Transverse colon (tissue), 4 donors: ENCODE measurements at regions not wholly inside any gene's neighbourhood (a gene's known extent, or its start where the extent isn't known, plus 50 kb on each side); places are given as distances from the start of the nearest gene placed in this dataset.

Experiments used
- DNase-seq: peaks from one replicate; pipeline ENCODE4 v3.0.0-alpha.2; 2019
- H3K27ac ChIP-seq, 4 donors: fragments of 200-600 bp; sonication (generic); 2 replicates each; pipeline ENCODE4 v1.5.1; 2016 to 2018; ENCODE audit warnings: inconsistent platforms in 4 of 4
- H3K27me3 ChIP-seq: fragments of 200-600 bp; sonication (generic); 2 replicates; pipeline ENCODE4 v1.5.1; 2017; ENCODE audit warnings: inconsistent platforms
- H3K36me3 ChIP-seq, 4 donors: fragments of 200-600 bp; sonication (generic); 2 replicates each; pipeline ENCODE4 v1.5.1; 2017 to 2019; ENCODE audit warnings: inconsistent platforms in 4 of 4
- H3K4me1 ChIP-seq, 4 donors: fragments of 200-600 bp; sonication (generic); 2 replicates each; pipeline ENCODE4 v1.5.1; 2017 to 2020; ENCODE audit warnings: inconsistent platforms in 4 of 4
- H3K4me3 ChIP-seq, 4 donors: fragments of 200-600 bp; sonication (generic); 1 replicate in 1 of 4; 2 replicates in 3 of 4; pipeline versions ENCODE4 v1.5.1 to v1.6.1; 2017 to 2019; ENCODE audit warnings: inconsistent platforms in 4 of 4
- H3K9me3 ChIP-seq, 2 donors: fragments of 200-600 bp; sonication (generic); 2 replicates each; pipeline ENCODE4 v1.5.1; 2017 to 2019; ENCODE audit warnings: inconsistent platforms in 2 of 2
- EP300 ChIP-seq: sonication (generic); formaldehyde crosslinking; IDR thresholded peaks from one replicate; pipeline ENCODE4 v1.6.1; 2017; ENCODE audit warnings: antibody characterized with exemption, low read depth
- POLR2A ChIP-seq: fragments of 450-650 bp; IDR thresholded peaks from one replicate; pipeline ENCODE4 v1.6.1; 2016; ENCODE audit warnings: antibody characterized with exemption, mild to moderate bottlenecking, moderate library complexity
- POLR2AphosphoS5 ChIP-seq, 3 donors: sonication (generic); formaldehyde crosslinking; IDR thresholded peaks; one replicate each; pipeline ENCODE4 v1.6.1; 2016; ENCODE audit warnings: antibody characterized with exemption in 3 of 3
- WGBS, 2 donors: methylation state at CpG; one replicate each; pipeline ENCODE4 v1.1.5; 2018; ENCODE audit warnings: low coverage in 1 of 2; 5-methylcytosine and 5-hydroxymethylcytosine counted together
- in situ Hi-C, 4 donors: fragments of 200-750 bp; cut with MboI; loops; one replicate each; pipeline versions ENCODE4 v1.15.0 to v1.15.1; 2017; ENCODE audit warnings: low sequenced_read_pairs in 3 of 4, low pct_ligation_motif_present in 1 of 4, low pct_unique_long_range_greater_than_20kb in 1 of 4
- intact Hi-C: fragments of 100-400 bp; cut with DNase I; formaldehyde crosslinking; loops from one replicate; pipeline ENCODE4 v1.15.1; 2023; ENCODE audit warnings: low total_unique reads
- TF ChIP-seq, protein P1 (sequence below), 5 experiments: fragments of 200-600 bp in 3 of 5; fragments of 450-650 bp in 2 of 5; sonication (generic) in 3 of 5; IDR thresholded peaks; 1 replicate in 2 of 5; 2 replicates in 3 of 5; pipeline ENCODE4 v1.5.1; 2016 to 2017; ENCODE audit warnings: antibody characterized with exemption in 5 of 5, inconsistent platforms in 3 of 5, mild to moderate bottlenecking in 2 of 5, moderate library complexity in 1 of 5

DNA sequence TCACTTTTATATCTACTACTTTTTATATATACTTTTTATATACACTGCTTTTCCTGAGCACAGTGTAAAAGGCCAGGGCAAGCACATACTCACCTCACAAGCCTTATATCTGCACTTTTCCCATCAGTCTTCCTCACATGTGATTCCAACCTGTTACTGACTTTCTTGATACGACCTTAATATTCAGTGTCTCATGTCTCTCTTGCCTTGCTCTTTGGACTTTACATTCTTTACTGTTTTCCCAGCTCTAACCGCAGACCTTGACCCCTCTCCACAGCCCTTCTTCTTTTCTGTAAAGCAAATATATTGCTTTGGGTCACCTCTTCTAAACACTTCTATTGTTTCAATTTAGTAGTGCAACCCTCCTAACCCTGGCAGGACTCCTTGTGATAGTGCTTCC lies 353.1 kb upstream of the ANO5 start:
- Histone ChIP-seq H3K36me3 (no peaks in the 10 kb centered on the region), H3K4me3 (no peak overlapping the region), H3K27ac (no peak overlapping the region), H3K9me3 (no peaks in the 10 kb centered on the region), H3K4me1 (no peaks in the 10 kb centered on the region), H3K27me3 (no peaks in the 10 kb centered on the region)
- TF ChIP-seq POLR2A (no peak), EP300 (no peak), POLR2AphosphoS5 (IDR thresholded peaks at IDR 0.05) (no peak)
- 17 to 60% methylated on average over 2 of the region's 2 CpGs for WGBS, 2 donors
- DNase-seq: no peak
- intact Hi-C loops (no loop called here), in situ Hi-C loops (no loop called here)

DNA sequence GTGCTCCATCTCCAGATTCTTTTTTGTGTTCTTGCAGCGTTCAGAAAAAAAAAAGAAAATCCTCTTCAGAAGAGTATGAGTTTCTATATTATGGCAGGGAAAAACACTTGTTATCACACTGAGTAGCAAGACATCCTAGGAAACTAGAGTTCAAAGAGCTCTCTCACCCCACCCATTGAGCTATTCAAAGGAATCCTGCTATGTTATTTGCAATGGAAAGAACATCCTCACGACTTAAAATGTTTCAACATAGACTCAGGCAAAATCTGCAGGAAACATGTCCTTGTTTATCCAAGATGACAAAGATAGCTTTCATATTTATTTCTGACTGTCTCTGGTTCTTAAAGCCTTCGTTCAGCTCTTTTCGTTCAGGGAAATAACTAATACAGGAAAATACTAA lies 331.6 kb upstream of the ANO5 start:
- H3K36me3 ChIP-seq: no peaks in the 10 kb centered on the region
- no peak for TF ChIP-seq POLR2AphosphoS5 (IDR thresholded peaks at IDR 0.05)
- no peak for TF ChIP-seq EP300
- TF ChIP-seq, protein P1, sequence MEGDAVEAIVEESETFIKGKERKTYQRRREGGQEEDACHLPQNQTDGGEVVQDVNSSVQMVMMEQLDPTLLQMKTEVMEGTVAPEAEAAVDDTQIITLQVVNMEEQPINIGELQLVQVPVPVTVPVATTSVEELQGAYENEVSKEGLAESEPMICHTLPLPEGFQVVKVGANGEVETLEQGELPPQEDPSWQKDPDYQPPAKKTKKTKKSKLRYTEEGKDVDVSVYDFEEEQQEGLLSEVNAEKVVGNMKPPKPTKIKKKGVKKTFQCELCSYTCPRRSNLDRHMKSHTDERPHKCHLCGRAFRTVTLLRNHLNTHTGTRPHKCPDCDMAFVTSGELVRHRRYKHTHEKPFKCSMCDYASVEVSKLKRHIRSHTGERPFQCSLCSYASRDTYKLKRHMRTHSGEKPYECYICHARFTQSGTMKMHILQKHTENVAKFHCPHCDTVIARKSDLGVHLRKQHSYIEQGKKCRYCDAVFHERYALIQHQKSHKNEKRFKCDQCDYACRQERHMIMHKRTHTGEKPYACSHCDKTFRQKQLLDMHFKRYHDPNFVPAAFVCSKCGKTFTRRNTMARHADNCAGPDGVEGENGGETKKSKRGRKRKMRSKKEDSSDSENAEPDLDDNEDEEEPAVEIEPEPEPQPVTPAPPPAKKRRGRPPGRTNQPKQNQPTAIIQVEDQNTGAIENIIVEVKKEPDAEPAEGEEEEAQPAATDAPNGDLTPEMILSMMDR (IDR thresholded peaks at IDR 0.05): no peak
- no peak for TF ChIP-seq POLR2A
- intact Hi-C loops: no loop called here
- DNase-seq: no peak
- 28 to 30% methylated on average over 4 of the region's 4 CpGs for WGBS, 2 donors
- H3K4me3 ChIP-seq: no peak overlapping the region
- no peaks in the 10 kb centered on the region for H3K27me3 ChIP-seq
- no peaks in the 10 kb centered on the region for H3K9me3 ChIP-seq
- H3K27ac ChIP-seq: no peak overlapping the region
- in situ Hi-C loops: no loop called here
- H3K4me1 ChIP-seq: no peaks in the 10 kb centered on the region

DNA sequence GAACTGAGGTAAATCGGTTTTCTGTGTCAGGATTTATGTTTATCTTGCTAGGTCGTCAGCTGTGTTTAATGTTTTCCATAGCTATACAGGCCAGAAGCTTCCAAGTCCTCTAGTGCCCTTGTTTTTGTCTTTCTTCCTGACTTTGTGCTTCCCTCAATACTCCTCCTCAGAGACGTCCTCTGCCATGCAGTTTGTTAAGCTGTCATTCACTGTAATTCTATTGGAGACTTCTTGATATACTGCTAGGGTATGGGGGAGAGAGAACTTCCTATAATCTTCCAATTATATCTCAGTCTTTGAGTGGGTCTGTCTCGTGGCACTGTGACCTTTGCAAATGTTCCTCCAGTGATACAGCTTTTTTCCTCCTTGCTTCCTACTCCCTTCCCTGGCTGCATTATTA lies 327.3 kb upstream of the ANO5 start:
- intact Hi-C loops: no loop called here

DNA sequence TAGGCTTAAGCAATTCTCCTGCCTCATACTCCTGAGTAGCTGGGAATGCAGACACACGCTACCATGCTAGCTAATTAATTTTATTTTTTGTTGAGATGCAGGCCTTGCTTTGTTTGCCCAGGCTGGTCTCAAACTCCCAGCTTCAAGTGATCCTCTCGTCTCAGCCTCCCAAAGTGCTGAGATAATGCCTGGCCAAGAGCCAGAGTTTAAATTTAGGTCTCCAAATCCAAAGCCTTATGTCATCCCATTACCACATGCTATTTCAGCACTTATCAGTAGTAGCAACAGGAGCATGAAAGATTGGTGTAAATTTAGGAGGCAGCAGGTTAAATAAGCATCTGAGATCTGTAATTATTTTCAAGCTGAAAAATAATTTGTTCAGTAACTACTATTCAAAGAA lies 326.1 kb upstream of the ANO5 start:
- Histone ChIP-seq H3K4me1 (no peaks in the 10 kb centered on the region), H3K36me3 (no peaks in the 10 kb centered on the region), H3K9me3 (no peaks in the 10 kb centered on the region), H3K4me3 (no peak overlapping the region), H3K27me3 (no peaks in the 10 kb centered on the region), H3K27ac (no peak overlapping the region)
- 31 to 60% methylated on average over 2 of the region's 2 CpGs for WGBS, 2 donors
- DNase-seq: no peak
- in situ Hi-C loops (no loop called here), intact Hi-C loops (no loop called here)
- TF ChIP-seq, protein P1 (IDR thresholded peaks at IDR 0.05): no peak
- TF ChIP-seq POLR2AphosphoS5 (IDR thresholded peaks at IDR 0.05): no peak
- no peak for TF ChIP-seq POLR2A

More for the DNA sequence above, 327.3 kb upstream of the ANO5 start:
- H3K36me3 ChIP-seq: no peaks in the 10 kb centered on the region
- TF ChIP-seq POLR2A (no peak), EP300 (no peak)
- no peaks in the 10 kb centered on the region for H3K4me1 ChIP-seq
- no peaks in the 10 kb centered on the region for H3K27me3 ChIP-seq
- 23 to 24% methylated on average over 4 of the region's 4 CpGs for WGBS, 2 donors
- DNase-seq: no peak
- in situ Hi-C loops: no loop called here
- H3K4me3 ChIP-seq: no peak overlapping the region
- no peaks in the 10 kb centered on the region for H3K9me3 ChIP-seq
- no peak overlapping the region for H3K27ac ChIP-seq

DNA sequence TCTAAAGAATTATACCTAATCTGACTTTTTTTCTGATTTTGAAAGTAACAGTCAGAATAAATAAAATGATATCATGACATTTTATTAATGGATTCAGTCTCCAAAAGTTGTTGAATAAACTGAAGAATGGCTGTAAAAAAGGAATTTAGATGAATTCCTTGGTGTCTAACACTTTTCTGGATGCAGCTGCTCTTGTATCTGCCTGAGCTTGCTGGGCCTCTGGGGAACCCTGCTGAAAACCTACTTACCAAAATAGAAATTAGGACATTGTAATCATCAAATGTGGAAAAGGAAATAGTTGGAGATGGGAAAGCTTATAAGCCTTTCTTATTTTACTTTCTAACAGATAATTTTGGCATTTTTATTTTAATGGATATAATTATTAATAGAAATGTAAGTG lies 315.7 kb upstream of the ANO5 start:
- Histone ChIP-seq H3K4me1 (no peaks in the 10 kb centered on the region), H3K36me3 (no peaks in the 10 kb centered on the region), H3K9me3 (no peaks in the 10 kb centered on the region), H3K27me3 (no peaks in the 10 kb centered on the region), H3K27ac (no peak overlapping the region), H3K4me3 (no peak overlapping the region)
- in situ Hi-C loops (no loop called here), intact Hi-C loops (no loop called here)
- no peak for DNase-seq
- TF ChIP-seq POLR2AphosphoS5 (IDR thresholded peaks at IDR 0.05): no peak
- no peak for TF ChIP-seq EP300
- no peak for TF ChIP-seq POLR2A
- TF ChIP-seq, protein P1 (IDR thresholded peaks at IDR 0.05): no peak
